ENCODE measurements at regions not wholly inside any gene's neighbourhood (a gene's known extent, or its start where the extent isn't known, plus 50 kb on each side); places are given as distances from the start of the nearest gene placed in this dataset.

DNA sequence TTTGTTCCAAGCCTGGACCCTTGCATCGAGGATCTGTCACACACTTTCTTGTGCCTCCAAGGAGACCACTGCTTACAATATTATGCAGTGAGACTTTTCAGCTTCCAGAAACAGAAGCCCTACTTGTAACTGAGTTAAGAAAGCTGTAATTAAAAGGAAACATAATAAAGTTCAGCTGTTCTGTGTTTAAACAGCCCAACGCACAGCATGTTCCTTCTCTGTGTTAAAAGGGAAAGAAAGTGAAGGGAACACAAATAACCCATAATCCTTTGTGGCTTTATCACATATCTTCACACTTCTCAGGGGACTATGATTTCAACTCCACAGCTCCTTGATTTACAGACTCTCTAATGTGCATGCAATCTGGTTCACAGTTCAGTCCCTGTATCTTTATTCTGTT lies 200.3 kb upstream of the MTNR1B start:
- TF ChIP-seq, protein P1, sequence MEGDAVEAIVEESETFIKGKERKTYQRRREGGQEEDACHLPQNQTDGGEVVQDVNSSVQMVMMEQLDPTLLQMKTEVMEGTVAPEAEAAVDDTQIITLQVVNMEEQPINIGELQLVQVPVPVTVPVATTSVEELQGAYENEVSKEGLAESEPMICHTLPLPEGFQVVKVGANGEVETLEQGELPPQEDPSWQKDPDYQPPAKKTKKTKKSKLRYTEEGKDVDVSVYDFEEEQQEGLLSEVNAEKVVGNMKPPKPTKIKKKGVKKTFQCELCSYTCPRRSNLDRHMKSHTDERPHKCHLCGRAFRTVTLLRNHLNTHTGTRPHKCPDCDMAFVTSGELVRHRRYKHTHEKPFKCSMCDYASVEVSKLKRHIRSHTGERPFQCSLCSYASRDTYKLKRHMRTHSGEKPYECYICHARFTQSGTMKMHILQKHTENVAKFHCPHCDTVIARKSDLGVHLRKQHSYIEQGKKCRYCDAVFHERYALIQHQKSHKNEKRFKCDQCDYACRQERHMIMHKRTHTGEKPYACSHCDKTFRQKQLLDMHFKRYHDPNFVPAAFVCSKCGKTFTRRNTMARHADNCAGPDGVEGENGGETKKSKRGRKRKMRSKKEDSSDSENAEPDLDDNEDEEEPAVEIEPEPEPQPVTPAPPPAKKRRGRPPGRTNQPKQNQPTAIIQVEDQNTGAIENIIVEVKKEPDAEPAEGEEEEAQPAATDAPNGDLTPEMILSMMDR (IDR thresholded peaks at IDR 0.05): no peak
- no peak for TF ChIP-seq POLR2A (IDR thresholded peaks at IDR 0.05)
- no peak for TF ChIP-seq EP300 (IDR thresholded peaks at IDR 0.05)
